ENCODE measurements at regions not wholly inside any gene's neighbourhood (a gene's known extent, or its start where the extent isn't known, plus 50 kb on each side); places are given as distances from the start of the nearest gene placed in this dataset.

- TF ChIP-seq POLR2AphosphoS5 (IDR thresholded peaks at IDR 0.05) (no peak), POLR2A (IDR thresholded peaks at IDR 0.05; ENCODE audit: low read depth) (no peak), CTCF (IDR thresholded peaks at IDR 0.05) (no peak)
Observed at GRCh38 chr4:31929676-31930345, 1209.6 kb downstream of the PCDH7 start.
